HCT116 (cell line): ENCODE measurements at regions not wholly inside any gene's neighbourhood (a gene's known extent, or its start where the extent isn't known, plus 50 kb on each side); places are given as distances from the start of the nearest gene placed in this dataset.

Experiments
- CEBPB ChIP-seq: IDR thresholded peaks from 2 replicates; pipeline ENCODE4 v1.6.1; 2012; ENCODE audit warnings: low read depth
- CTCF ChIP-seq, 3 experiments: fragments of 200-600 bp in 1 of 3; sonication (generic) in 1 of 3; IDR thresholded peaks in 2 of 3; conservative IDR thresholded peaks in 1 of 3; 2 replicates each; pipeline ENCODE4 v1.5.1; 2012 to 2017; ENCODE audit warnings: low read depth in 2 of 3, low read length in 2 of 3, antibody characterized with exemption in 1 of 3, borderline replicate concordance in 1 of 3, control low read depth in 1 of 3, mild to moderate bottlenecking in 1 of 3, mixed read lengths in 1 of 3, mixed run types in 1 of 3, moderate library complexity in 1 of 3; ENCODE audit not compliant: insufficient read depth in 1 of 3
- ELF1 ChIP-seq: IDR thresholded peaks from 2 replicates; pipeline ENCODE4 v1.6.1; 2012; ENCODE audit warnings: low read depth, borderline replicate concordance
- EZH2phosphoT487 ChIP-seq: fragments of 200-600 bp; IDR thresholded peaks from 2 replicates; pipeline ENCODE4 v1.6.1; 2018; ENCODE audit warnings: antibody characterized with exemption, borderline replicate concordance
- POLR2A ChIP-seq: IDR thresholded peaks from 2 replicates; pipeline ENCODE4 v1.7.0; 2011; ENCODE audit warnings: borderline replicate concordance; ENCODE audit not compliant: insufficient read depth, insufficient read length; ENCODE audit errors: extremely low read depth
- TCF7L2 ChIP-seq: IDR thresholded peaks from 2 replicates; pipeline ENCODE4 v1.7.0; 2011; ENCODE audit warnings: borderline replicate concordance, inconsistent platforms; ENCODE audit not compliant: insufficient read depth, insufficient read length; ENCODE audit errors: extremely low read depth

GRCh38 chr16:86917471-86918365, 339.4 kb downstream of the FOXL1 start:
- TF ChIP-seq TCF7L2 (no peak), EZH2phosphoT487 (no peak), CTCF (IDR thresholded peaks at IDR 0.05 in 2 of 3, conservative IDR thresholded peaks at IDR 0.05 in 1 of 3; ENCODE audit: borderline replicate concordance in 1 of 3, insufficient read depth in 1 of 3, low read depth in 2 of 3, low read length in 2 of 3) (no peak), ELF1 (no peak), CEBPB (no peak), POLR2A (no peak)
